ENCODE measurements at regions not wholly inside any gene's neighbourhood (a gene's known extent, or its start where the extent isn't known, plus 50 kb on each side); places are given as distances from the start of the nearest gene placed in this dataset.

DNA sequence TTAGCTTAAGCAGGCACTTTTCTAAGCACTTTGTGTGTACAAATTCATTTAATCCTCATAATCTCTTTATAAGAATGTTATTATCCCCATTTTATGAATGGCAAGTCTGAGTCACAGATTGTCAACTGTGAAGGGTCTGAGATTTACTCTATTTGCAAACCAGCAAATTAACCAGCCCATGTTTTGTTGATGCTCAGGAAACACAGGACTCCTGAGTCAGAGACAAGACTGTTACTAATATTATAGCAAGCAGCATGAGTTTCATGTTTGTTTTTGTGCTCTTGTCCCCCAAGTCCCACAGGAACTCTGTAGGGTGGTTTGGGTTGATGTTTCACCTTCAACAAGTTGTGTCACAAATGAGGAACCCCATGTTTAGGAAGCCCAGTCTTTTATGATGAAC, 182.0 kb upstream of the PPP1R3A start:
- intact Hi-C loops (cut with micrococcal nuclease): no loop called here
- Histone ChIP-seq H3K36me3 (ENCODE audit: control insufficient read depth in 2 of 3, insufficient read depth in 3 of 3, low read length in 3 of 3) (no peaks in the 10 kb centered on the region), H3K4me3 (ENCODE audit: low read length) (no peak overlapping the region), H3K27ac (ENCODE audit: low read depth, low read length) (no peak overlapping the region), H3K27me3 (ENCODE audit: control insufficient read depth in 2 of 2, insufficient read depth in 2 of 2, low read length in 2 of 2) (no peaks in the 10 kb centered on the region), H3K4me1 (ENCODE audit: control insufficient read depth in 2 of 2, insufficient read depth in 2 of 2, low read length in 2 of 2) (no peaks in the 10 kb centered on the region), H3K9me3 (ENCODE audit: control insufficient read depth in 2 of 3, low read length in 3 of 3) (no peaks in the 10 kb centered on the region)
- H3K36me3 Mint-ChIP-seq: peaks cover 0 to 5% (median 0%) of the 10 kb centered on the region in 5 donors
- ChIA-PET POLR2A (no interaction called here), CTCF (no interaction called here)
- H3K27me3 Mint-ChIP-seq: peaks cover 0 to 21% (median 4%) of the 10 kb centered on the region in 5 donors
- DNase-seq: no peak
- no peak overlapping the region for H3K27ac Mint-ChIP-seq
- no peak for ATAC-seq
- H3K9me3 Mint-ChIP-seq: peaks cover 0 to 12% (median 2%) of the 10 kb centered on the region in 11 donors
- no peaks in the 10 kb centered on the region for H3K4me1 Mint-ChIP-seq
- H3K4me3 Mint-ChIP-seq: no peak overlapping the region

DNA sequence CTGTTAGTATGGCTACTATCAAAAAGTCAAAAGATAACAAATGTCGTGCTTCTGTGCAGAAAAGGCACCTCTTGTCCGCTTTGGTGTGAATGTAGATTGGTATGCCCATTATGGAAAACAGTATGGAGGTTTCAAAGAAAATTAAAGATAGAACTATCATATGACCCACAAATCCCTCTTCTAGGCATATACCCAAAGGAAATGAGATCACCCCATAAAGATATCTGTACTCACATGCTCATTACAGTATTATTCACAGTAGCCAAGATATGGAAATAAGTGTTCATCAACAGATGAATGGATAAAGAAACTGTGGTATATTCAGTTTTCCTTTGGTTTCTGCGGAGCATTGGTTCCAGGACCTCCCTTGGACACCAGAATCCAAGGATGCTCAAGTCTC, 180.5 kb upstream of the PPP1R3A start:
- intact Hi-C loops (cut with micrococcal nuclease): no loop called here
- Histone ChIP-seq H3K4me3 (ENCODE audit: low read length) (no peak overlapping the region), H3K27ac (ENCODE audit: low read depth, low read length) (no peak overlapping the region), H3K4me1 (ENCODE audit: control insufficient read depth in 2 of 2, insufficient read depth in 2 of 2, low read length in 2 of 2) (no peaks in the 10 kb centered on the region), H3K36me3 (ENCODE audit: control insufficient read depth in 2 of 3, insufficient read depth in 3 of 3, low read length in 3 of 3) (no peaks in the 10 kb centered on the region), H3K27me3 (ENCODE audit: control insufficient read depth in 2 of 2, insufficient read depth in 2 of 2, low read length in 2 of 2) (no peaks in the 10 kb centered on the region), H3K9me3 (ENCODE audit: control insufficient read depth in 2 of 3, low read length in 3 of 3) (no peaks in the 10 kb centered on the region)
- Mint-ChIP-seq H3K36me3 (peaks cover 0 to 5% (median 0%) of the 10 kb centered on the region in 5 donors), H3K9me3 (peaks cover 0 to 12% (median 2%) of the 10 kb centered on the region in 11 donors), H3K4me1 (no peaks in the 10 kb centered on the region), H3K27ac (no peak overlapping the region), H3K27me3 (peaks cover 4 to 25% (median 6%) of the 10 kb centered on the region in 5 donors), H3K4me3 (no peak overlapping the region)
- DNase-seq: no peak
- POLR2A ChIA-PET: no interaction called here
- CTCF ChIA-PET: no interaction called here
- no peak for ATAC-seq

DNA sequence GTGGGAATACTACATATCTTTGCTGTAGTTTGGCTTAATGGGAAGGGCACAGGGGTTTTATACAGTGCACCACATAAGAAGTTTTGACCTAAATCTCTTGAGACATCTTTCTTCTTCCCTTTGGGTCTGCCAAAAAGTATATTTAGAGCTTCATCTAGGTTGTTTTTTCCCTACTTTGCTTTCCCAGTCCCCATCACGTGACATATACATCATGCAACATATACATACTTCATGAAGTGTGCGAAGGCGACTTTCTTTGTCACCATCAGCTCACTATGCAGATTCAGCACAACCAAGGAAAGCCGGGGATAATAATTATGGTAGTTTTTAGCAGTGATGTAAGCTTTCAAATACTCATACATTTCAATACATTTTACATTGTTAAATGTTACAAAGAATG, 177.1 kb upstream of the PPP1R3A start:
- Mint-ChIP-seq H3K27ac (no peak overlapping the region), H3K9me3 (peaks cover 0 to 12% (median 1%) of the 10 kb centered on the region in 11 donors), H3K4me3 (no peak overlapping the region), H3K36me3 (peaks cover 0 to 5% (median 0%) of the 10 kb centered on the region in 5 donors), H3K27me3 (peaks cover 11 to 44% (median 16%) of the 10 kb centered on the region in 5 donors), H3K4me1 (no peaks in the 10 kb centered on the region)
- H3K4me3 ChIP-seq (ENCODE audit: low read length): no peak overlapping the region
- DNase-seq (no peak), ATAC-seq (no peak)
- POLR2A ChIA-PET: no interaction called here
- H3K4me1 ChIP-seq (ENCODE audit: control insufficient read depth in 2 of 2, insufficient read depth in 2 of 2, low read length in 2 of 2): no peaks in the 10 kb centered on the region
- intact Hi-C loops (cut with micrococcal nuclease): no loop called here
- H3K36me3 ChIP-seq (ENCODE audit: control insufficient read depth in 2 of 3, insufficient read depth in 3 of 3, low read length in 3 of 3): no peaks in the 10 kb centered on the region
- no peaks in the 10 kb centered on the region for H3K27me3 ChIP-seq (ENCODE audit: control insufficient read depth in 2 of 2, insufficient read depth in 2 of 2, low read length in 2 of 2)
- CTCF ChIA-PET: no interaction called here
- no peaks in the 10 kb centered on the region for H3K9me3 ChIP-seq (ENCODE audit: control insufficient read depth in 2 of 3, low read length in 3 of 3)
- H3K27ac ChIP-seq (ENCODE audit: low read depth, low read length): no peak overlapping the region

DNA sequence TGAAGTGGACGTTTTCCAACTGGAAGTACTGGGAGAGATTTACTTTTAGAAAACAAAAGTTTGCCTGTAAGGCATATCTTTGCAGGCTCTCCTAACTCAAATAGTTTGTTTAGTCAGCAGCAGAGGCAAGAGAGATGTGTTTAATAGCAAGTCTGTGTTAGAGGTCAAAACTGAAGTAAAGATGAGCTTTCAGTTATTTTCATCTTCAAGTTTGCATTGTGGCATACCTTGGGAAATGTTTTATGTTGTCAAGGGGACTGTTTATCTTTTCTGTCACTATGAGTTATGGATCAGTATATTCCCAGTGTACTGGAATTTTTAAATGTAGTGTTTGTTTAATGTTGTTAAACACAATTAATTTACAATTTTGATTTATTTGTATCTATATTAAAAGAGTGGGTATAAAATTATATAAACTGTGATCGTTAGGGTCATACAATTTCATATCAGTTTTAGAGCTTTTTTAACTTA, 169.7 kb upstream of the PPP1R3A start:
- Mint-ChIP-seq H3K9me3 (no peaks in the 10 kb centered on the region), H3K27me3 (peaks cover 45 to 77% (median 61%) of the 10 kb centered on the region in 5 donors), H3K4me1 (peaks cover 6 to 44% (median 31%) of the 10 kb centered on the region in 7 donors), H3K4me3 (peak overlapping the region in 3 of 10 donors; percentile 13 to 76 (median 39)), H3K36me3 (peaks cover 0 to 1% (median 0%) of the 10 kb centered on the region in 5 donors), H3K27ac (no peak overlapping the region)
- ChIA-PET CTCF (no interaction called here), POLR2A (no interaction called here)
- ATAC-seq (no peak), DNase-seq (no peak)
- Histone ChIP-seq H3K27ac (ENCODE audit: low read depth, low read length) (no peak overlapping the region), H3K27me3 (ENCODE audit: control insufficient read depth in 2 of 2, insufficient read depth in 2 of 2, low read length in 2 of 2) (peaks cover 7 to 8% of the 10 kb centered on the region in 2 donors), H3K4me1 (ENCODE audit: control insufficient read depth in 2 of 2, insufficient read depth in 2 of 2, low read length in 2 of 2) (peaks cover 9 to 14% of the 10 kb centered on the region in 2 donors), H3K4me3 (ENCODE audit: low read length) (no peak overlapping the region), H3K36me3 (ENCODE audit: control insufficient read depth in 2 of 3, insufficient read depth in 3 of 3, low read length in 3 of 3) (no peaks in the 10 kb centered on the region), H3K9me3 (ENCODE audit: control insufficient read depth in 2 of 3, low read length in 3 of 3) (no peaks in the 10 kb centered on the region)
- intact Hi-C loops (cut with micrococcal nuclease): loop anchor here in 1 of 2 donors (10.0 kb wide), 2 partner anchors 836 to 1596 kb away; partner anchors contain the start of gene MDFIC

DNA sequence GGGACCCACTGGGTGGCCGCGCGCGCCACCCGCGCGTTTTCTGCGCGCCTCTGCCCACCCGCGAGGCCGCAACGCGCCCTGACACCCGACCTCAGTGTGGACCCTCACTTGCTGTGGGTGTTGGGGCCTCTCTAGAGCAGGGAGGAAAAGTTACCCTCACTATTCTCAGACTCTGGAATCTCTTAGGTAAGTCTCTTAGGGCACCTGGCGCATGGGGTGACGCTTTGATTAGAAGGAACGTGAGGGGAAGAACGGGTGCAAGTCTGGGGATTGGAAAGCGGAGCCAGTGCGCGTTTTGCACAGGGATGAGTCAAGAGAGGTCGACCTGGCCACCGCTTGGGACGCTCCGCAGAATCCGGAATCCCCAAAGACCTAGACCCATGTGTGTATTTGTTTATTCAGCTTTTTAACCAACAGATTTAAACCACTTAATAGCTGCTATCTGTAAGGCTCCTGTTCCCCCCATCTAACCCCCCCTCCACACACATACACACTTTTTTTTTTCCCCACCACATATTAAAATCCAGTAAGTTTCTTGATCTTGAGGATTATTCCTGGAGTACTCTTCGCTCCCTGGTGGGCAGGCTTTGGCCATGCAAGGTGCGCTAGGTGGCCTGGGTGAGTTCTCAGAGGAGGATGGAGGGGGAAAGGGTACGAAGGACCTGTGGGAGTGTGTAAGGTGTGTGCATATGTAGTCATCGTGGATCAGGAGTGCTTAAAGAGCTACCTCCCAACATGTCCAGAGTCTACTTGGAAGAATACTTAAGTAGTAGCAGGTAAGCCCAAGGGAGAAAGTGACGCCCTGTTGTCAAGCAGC, 169.1 kb upstream of the PPP1R3A start:
- Mint-ChIP-seq H3K4me1 (peaks cover 6 to 47% (median 33%) of the 10 kb centered on the region in 7 donors), H3K27me3 (peaks cover 51 to 76% (median 62%) of the 10 kb centered on the region in 5 donors), H3K27ac (no peak overlapping the region), H3K36me3 (peaks cover 0 to 1% (median 0%) of the 10 kb centered on the region in 5 donors), H3K9me3 (peaks cover 0 to 1% (median 0%) of the 10 kb centered on the region in 11 donors), H3K4me3 (peak overlapping the region in 9 of 10 donors; percentile 8 to 84 (median 59))
- Histone ChIP-seq H3K27me3 (ENCODE audit: control insufficient read depth in 2 of 2, insufficient read depth in 2 of 2, low read length in 2 of 2) (peaks cover 8 to 13% of the 10 kb centered on the region in 2 donors), H3K4me3 (ENCODE audit: low read length) (no peak overlapping the region), H3K9me3 (ENCODE audit: control insufficient read depth in 2 of 3, low read length in 3 of 3) (no peaks in the 10 kb centered on the region), H3K27ac (ENCODE audit: low read depth, low read length) (no peak overlapping the region), H3K4me1 (ENCODE audit: control insufficient read depth in 2 of 2, insufficient read depth in 2 of 2, low read length in 2 of 2) (peaks cover 15 to 17% of the 10 kb centered on the region in 2 donors), H3K36me3 (ENCODE audit: control insufficient read depth in 2 of 3, insufficient read depth in 3 of 3, low read length in 3 of 3) (no peaks in the 10 kb centered on the region)
- ChIA-PET POLR2A (no interaction called here), CTCF (no interaction called here)
- intact Hi-C loops (cut with micrococcal nuclease): loop anchor here in 1 of 2 donors (10.0 kb wide), 2 partner anchors 837 to 1597 kb away; partner anchors contain the start of gene MDFIC
- ATAC-seq (no peak), DNase-seq (no peak)

DNA sequence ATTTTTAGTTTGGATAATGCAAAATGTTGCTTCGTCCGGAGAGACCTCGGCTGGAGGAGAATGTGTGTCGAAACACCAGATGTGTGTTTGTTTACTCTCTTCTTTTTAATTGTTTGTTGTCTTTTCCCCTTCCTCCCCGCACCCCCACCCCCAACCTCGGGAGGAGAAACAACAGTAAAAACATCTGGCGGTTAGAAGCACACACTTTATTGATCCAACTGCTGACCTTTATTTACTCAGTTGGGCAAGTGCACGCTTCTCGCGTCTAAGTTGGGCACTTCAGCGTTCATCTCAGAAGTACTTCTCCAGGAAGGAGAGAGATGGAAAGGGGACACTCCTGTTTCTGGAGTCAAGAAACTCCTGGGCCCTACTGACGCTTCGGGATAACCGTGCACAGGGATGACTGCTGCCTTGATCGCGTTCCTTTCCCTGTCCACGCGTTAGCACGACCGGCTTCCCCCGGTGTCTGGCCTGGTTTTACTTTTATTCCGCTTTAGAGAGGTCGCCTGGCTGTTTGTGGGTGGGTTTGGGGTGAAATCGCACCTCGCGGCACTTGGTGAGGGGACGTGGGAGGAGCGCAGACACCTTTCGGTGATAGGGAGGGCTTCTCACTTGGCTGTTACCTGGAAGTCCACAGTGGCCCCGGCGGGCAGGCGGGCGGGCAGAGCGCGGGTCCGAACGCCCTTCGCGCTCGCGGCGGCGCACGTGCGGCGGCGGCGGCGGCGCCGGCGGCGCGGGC, 168.3 kb upstream of the PPP1R3A start:
- ATAC-seq (no peak), DNase-seq (no peak)
- peaks cover 6 to 53% (median 37%) of the 10 kb centered on the region in 7 donors for H3K4me1 Mint-ChIP-seq
- H3K27me3 Mint-ChIP-seq: peaks cover 57 to 78% (median 64%) of the 10 kb centered on the region in 5 donors
- peak overlapping the region; percentile 27 for H3K4me3 ChIP-seq (ENCODE audit: low read length)
- intact Hi-C loops (cut with micrococcal nuclease): loop anchor here in 1 of 2 donors (10.0 kb wide), 2 partner anchors 838 to 1598 kb away; partner anchors contain the start of gene MDFIC
- no peak overlapping the region for H3K27ac Mint-ChIP-seq
- H3K9me3 ChIP-seq (ENCODE audit: control insufficient read depth in 2 of 3, low read length in 3 of 3): no peaks in the 10 kb centered on the region
- POLR2A ChIA-PET: no interaction called here
- CTCF ChIA-PET: no interaction called here
- peaks cover 17 to 21% of the 10 kb centered on the region in 2 donors for H3K4me1 ChIP-seq (ENCODE audit: control insufficient read depth in 2 of 2, insufficient read depth in 2 of 2, low read length in 2 of 2)
- H3K36me3 Mint-ChIP-seq: peaks cover 0 to 1% (median 0%) of the 10 kb centered on the region in 5 donors
- H3K36me3 ChIP-seq (ENCODE audit: control insufficient read depth in 2 of 3, insufficient read depth in 3 of 3, low read length in 3 of 3): no peaks in the 10 kb centered on the region
- H3K4me3 Mint-ChIP-seq: peak overlapping the region; percentile 72 to 85 (median 78)
- H3K27me3 ChIP-seq (ENCODE audit: control insufficient read depth in 2 of 2, insufficient read depth in 2 of 2, low read length in 2 of 2): peaks cover 8 to 18% of the 10 kb centered on the region in 2 donors
- no peak overlapping the region for H3K27ac ChIP-seq (ENCODE audit: low read depth, low read length)
- H3K9me3 Mint-ChIP-seq: peaks cover 0 to 1% (median 0%) of the 10 kb centered on the region in 11 donors
